ENCODE measurements at regions not wholly inside any gene's neighbourhood (a gene's known extent, or its start where the extent isn't known, plus 50 kb on each side); places are given as distances from the start of the nearest gene placed in this dataset.
"Not testable (repeated sequence)": the region's sequence is repeated elsewhere in the genome, so short reads cannot be mapped to it uniquely, and the experiment has no call there.

DNA sequence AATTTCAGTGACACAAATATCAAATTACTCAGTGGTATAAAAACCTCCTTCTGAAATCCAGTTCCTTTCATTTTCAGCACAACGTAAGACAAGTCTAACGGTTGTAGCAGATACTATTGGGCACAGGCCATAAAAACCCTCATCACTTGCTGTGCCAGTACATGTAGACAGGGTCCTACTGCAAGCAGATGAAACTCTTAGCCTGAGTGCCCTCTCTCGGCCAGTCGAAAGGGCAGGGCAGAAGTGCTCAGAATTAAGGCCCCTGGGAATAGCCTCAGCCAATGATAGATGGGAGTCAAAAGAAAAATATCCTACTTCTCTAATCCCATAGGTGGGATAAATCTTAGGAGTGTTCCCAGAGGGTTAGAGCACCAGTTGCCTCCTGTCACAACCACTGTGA lies 168.5 kb upstream of the FER start:
- DNase-seq: no peak

DNA sequence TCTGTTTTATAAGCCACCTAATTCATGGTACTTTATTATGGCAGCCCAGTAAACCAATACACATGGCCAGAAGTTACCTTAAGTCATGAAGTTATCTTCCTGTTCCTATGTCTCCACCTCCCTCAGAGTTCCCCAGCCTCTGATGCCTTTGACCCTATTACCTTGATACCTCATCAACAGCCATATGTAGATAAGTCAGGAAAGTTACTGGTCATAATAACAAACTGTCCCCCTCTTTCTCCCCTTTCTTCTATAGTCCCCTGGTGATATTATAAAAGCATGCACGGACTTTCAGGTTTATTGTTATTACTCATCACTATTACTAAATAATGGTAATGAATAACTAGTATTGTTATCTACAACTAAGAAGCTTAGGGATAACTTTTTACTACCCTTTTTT lies 168.9 kb upstream of the FER start:
- no peak for DNase-seq

DNA sequence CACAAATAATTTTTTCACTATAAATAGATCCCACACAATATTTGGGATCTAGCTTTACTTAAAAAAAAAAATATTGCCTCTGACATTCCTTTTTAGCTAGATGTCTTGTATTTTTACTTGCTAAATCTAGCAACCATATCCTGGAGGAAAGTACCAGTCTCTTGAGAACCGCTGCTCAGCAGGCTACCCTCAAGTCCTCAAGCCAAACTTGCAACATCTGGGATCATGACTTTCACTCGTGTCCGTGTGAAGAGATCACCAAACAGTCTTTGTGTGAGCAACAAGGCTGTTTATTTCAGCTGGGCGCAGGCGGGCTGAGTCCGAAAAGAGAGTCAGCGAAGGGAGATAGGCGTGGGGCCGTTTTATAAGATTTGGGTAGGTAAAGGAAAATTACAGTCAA lies 180.3 kb upstream of the FER start:
- no peak for DNase-seq

DNA sequence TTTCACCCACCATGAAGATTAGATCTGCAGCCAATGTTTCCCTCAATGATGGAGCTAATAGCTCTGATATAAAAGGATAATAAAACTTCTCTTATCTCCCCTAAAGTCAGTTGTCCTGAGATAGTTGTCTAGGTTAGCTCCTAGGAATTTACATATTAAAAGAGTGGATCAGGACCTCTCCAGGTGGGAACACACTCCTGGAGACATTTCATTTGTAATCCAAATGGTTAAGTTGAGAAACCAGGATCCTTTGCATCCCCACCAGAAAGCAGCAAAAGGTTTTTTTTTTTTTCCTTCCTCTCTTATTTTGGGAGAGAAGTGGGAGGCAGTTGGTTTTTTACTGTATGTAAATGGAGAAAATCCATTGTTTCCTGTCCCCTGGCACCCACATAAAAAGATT lies 182.5 kb upstream of the FBXL17 start:
- DNase-seq: no peak

DNA sequence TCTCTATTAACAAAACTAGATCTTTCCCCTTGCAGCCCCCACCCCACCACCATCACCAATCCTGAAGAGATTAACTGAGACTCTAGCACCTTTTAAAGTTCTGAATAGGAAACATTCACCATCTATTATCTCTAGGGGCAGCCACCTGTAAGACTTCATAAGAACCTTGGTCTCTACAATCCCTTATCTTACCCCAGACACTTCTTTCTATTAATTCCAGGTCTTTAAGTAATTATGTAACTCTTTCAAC lies 180.2 kb upstream of the FBXL17 start:
- no peak for DNase-seq

DNA sequence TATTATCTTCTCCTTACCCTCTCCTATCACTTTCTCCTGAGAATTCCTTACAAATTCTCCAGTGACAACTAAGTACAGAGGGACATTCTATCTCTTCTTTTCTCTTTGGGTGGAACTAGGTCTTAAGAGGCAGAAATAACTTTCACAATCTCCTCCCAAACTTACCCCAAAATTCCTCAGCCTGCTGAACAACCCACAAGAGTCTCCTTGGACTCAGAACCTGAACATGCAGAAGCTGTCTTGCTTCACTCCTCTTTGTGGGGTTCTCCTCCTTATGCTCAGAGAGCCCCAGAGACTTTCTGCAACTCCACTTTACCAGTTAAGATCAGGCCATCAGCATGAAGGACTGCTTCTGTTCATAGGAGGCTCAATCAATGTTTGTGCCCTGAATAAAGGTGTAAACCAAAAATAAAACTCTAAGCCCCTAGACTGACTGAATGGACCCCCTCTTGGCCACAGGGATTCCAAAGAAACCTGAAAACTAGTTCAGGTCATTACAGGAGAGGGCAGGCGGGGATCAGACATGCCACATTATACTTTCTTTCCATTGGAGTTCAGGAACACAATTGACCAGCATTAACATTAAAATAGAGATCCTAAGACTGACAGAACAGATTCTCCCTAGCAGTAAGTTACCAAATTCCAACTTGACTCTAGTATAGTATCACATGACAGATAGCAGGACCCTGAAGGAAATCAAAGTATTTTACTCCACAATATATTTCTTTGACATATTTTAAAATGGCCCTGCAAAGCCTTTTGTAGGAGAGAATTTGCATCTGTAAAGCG lies 179.7 kb upstream of the FBXL17 start:
- no peak for DNase-seq

DNA sequence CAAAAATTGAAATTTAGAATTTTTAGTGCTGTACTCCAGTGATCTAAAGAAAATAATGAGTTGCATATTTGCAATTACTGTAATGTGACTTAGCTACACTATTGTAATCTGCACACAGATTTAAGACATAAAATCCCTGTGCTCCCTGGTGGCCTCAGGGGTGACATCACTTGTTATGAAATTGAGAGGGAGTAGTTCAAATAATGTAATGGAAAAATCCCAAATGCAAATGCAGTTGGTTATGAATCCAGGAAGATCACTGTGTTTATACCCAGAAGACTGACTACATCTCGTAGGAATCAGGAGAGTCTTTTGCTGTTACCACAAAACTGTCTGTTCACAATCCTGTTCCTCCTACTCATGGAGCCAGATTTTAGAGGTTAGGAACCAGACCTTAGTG lies 178.7 kb upstream of the FBXL17 start:
- DNase-seq: no peak

DNA sequence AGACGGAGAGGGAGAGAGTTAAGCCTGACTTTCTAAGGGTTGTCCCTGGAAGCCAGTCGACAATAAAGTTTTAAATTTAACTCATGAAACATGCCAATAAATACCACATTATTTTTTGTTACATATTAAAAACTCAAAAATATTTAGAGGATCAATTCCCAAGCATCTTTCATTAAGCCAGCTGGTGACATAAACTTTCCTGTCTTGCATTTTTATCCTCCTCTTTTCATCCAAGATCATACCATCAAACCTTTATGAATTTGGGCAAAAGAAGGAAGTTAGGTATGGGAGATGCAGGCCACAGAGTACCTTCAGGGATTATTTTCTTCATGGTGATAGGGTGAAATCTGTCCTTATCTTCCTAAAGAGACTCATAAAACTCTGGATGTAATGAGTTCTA lies 178.3 kb upstream of the FBXL17 start:
- DNase-seq: no peak

DNA sequence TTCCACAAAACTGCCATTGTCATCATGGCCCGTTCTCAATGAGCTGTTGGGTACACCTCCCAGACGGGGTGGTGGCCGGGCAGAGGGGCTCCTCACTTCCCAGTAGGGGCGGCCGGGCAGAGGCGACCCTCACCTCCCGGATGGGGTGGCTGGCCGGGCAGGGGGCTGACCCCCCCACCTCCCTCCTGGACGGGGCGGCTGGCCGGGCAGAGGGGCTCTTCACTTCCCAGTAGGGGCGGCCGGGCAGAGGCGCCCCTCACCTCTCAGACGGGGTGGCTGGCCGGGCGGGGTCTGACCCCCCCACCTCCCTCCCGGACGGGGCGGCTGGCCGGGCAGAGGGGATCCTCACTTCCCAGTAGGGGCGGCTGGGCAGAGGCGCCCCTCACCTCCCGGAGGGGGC lies 176.9 kb upstream of the FBXL17 start:
- DNase-seq: not testable (repeated sequence)

DNA sequence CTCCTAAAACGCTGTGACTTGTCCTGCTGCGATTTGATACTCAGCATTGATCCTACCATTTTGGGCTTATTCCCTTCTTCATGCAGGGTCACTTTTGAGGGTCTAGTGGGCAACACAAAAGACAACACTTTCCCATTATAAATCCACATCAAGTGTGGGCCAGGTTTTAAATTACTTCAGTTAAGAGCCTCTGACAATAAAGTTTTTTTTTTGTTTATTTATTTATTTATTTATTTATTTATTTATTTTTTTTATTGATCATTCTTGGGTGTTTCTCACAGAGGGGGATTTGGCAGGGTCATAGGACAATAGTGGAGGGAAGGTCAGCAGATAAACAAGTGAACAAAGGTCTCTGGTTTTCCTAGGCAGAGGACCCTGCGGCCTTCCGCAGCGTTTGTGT lies 176.2 kb upstream of the FBXL17 start:
- not testable (repeated sequence) for DNase-seq

DNA sequence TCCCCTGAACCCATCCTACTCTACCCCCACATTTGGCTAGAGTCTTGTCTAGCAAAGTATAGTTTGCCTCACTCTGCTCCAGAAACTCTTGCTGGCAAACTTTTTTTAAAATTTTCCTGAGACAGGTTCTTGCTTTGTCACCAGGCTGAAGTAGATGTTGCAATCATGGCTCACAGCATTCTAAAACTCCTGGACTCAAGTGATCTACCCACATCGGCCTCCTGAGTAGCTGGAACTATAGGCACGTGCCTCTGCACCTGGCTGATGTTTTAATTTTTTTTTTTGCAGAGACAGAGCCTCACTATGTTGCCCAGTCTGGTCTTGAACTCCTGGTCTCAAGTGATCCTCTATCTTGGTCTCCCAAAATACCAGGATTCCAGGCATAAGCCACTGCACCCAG lies 175.8 kb upstream of the FBXL17 start:
- no peak for DNase-seq

DNA sequence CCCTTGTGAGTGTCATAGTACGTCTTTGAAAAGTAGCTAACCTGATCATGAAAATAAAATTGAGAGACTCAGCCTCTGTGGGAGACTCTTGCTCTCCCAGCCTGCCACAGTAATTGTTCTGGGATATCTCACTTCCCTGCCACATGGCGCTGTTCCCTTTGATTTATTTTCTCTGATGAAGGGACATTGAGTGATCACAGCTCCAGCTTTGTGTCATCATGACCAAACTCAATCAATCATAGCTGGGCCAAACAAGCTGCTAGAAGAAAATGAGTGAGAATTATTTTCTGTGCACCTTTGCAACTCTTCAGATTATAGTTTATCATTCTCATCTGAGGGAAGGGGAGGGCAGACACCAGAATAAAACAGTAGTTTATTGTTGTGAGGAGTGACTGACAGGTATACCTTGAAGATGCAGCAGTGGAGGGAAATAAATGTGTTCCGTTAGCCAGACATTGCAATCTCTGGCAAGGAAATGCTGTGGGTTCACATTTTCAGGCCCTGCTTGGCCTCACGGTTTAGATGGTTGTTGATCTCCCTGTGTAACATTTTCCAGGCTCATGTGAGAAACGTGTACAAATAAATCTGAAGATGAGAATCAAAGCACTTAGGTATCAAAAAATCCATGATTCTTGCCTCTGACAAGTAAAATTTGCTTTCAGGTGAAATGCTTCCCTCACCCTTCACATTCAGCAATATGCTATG lies 174.7 kb upstream of the FBXL17 start:
- no peak for DNase-seq

DNA sequence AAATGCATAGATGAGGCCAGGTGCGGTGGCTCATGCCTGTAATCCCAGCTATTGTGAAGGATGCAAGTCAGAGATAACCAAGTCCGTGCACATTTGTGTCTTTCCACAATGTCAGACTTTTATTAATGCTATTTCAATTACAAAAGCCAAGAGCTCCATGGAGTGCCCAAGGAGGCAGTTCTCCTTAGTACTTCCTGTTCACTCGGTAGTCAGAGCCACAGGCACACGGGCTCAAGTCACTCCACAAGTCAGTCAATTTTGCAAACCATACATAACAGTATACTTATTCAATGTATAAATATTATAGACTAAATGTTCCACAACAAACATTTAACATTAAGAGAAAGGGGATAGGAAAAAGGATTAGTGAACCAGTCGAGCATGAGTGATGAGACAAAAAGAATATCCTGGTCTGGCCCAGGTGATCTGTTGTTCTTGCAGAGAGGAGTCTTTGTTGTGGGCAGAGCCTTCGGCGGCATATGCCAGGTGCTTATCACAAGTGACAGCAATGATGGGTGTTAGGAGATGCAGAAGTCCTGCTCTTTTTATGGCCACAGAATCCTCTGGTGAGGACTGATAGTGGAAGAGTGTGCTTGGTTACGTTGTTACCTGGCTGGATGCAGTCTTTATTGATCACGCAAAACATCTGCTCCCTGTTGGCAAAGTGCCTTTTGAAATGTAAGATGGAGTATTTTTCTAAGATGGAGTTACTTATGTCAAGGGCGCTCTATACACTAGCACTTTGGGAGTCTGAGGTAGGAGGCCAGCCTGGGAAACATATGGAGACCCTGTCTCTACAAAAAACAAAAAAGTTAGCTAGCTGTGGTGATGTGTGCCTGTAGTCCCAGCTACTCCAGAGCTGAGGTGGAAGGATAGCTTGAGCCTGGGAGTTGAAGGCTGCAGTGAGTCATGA lies 167.0 kb upstream of the FBXL17 start:
- no peak for DNase-seq

DNA sequence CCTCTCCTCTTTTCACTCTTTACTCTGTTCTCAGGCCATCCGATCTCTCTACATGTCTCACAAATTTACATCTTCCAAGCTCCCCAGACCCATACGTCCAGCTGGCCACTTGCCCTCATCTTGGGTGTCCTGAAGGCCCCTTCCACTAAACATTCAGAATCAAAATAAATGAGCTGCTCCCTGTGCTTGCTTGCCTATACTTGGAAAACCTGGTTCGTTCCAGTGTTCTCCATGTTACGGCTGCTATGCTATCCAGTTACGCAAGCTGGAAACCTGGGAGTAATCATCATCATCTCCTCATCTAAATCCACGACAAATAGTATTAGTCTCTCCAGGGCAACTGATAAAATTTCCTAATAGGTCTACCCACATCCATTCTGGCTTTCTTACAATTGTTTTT lies 165.0 kb upstream of the FBXL17 start:
- DNase-seq: no peak

DNA sequence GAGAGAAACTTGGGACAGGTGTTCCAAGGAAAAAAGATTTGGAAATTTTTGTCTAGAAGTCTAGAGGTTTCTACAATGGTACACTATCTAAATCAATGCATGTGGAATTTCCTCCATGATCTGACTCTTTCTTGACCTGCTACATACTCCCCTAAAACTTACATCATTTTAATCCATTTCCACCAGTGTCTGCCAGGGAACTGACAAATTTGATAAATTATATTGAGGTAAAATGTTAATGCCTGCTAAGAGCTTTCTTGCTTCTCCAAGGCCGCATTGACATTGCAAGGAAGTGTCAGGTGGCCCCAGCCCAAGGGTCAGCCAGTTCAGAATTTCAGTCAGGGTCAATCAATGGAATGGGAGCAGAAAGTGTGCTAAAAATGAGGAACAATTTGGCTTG lies 163.4 kb upstream of the FBXL17 start:
- no peak for DNase-seq

DNA sequence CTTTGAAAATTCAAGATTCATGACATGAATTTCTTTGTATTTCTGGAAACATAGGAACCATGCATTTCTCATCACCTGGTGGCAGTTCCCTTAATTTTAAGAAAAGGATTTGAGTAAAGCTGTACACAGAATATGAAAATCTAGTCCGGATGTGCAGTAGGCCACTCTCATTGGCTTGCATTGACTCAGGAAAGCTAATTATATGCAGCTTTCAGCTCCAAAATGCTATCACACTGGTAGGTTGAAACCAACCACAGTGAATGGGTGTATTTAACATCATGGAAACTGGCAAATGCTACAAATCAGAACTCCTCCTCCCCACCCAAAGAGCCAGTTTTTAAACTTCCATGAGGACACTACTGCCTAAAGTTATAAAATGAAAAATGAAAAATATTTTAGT lies 161.6 kb upstream of the FBXL17 start:
- no peak for DNase-seq

DNA sequence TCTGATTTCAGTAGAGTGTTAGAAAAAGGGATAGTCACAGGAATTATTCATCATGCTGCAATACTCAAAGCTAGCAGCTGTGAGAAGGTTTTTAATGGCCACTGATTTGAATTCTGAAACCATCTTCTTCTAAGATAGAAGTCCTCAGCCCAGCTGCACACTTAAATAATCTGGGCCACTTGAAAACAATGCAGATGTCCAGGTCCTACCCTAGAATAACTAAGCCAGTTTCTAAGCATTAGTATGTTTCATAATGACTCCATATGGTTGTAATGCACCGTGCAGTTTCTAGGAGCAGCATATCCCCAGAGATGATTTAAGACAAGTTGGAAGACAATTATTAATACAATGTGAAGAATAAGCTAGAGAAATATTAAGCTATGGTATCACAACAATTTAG lies 159.9 kb upstream of the FBXL17 start:
- DNase-seq: no peak

DNA sequence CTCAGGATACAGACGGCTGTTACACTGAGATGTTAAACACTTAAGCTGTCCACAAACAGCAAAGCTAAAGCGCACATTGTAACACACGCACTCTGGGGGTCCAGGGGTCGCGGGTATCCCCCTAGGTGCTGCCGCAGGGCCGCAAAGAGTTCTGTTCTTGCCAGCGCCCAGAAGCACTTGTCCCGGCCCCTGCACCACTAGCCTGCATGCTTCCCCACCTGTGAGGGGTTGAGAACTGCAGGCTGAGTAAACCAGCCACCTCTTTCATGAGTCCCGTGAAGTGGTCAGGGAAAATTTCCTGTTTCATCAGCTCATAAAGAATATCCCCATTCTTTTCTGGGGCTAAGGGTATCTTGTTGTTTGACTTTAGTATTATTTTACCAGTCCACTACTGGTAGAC lies 154.4 kb upstream of the FBXL17 start:
- no peak for DNase-seq

DNA sequence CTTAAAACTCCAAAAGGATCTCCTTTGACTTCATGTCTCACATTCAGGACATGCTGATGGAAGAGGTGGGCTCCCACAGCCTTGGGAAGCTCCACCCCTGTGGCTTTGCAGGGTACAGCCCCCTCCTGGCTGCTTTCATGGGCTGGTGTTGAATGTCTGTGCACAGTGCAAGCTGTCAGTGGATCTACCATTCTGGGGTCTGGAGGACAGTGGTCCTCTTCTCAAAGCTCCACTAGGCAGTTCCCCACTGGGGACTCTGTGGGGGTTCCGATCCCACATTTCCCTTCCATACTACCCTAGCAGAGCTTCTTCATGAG lies 150.2 kb upstream of the FBXL17 start:
- DNase-seq: not testable (repeated sequence)

DNA sequence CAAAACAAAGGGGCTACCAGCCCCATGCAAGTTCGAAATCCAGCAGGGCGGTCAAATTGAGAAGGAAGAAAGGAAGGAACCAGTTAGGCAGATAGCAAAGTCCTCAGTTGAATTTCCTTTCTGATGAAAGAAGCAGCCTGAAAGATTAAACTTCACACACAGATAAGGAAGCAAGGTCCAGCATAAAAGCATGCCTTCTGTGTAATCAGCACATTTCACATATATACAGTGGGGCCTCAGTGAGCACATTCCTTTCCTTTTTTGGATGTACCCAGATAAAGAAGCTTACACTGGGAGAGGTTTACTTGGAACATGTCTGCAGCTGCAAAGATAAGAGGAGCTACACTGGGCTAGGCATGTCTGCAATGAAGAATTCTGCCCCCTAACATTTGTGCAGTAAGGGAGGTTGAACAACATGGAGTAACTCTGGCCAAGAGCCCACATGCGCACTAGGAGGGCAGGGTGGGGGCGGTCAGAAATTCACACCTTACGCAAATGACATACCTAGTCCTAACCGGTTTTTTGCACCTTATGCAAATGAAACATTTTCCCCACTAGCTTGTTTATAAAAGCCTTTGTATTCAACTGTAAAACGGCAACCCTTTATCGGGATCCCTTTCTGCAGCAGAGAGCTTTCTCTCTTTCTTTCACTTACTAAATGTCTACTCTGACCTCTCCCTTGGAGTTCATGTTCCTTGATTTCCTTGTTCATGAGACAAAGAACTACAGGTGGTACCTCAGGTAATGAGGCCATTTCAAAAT lies 149.7 kb upstream of the FBXL17 start:
- DNase-seq: no peak

DNA sequence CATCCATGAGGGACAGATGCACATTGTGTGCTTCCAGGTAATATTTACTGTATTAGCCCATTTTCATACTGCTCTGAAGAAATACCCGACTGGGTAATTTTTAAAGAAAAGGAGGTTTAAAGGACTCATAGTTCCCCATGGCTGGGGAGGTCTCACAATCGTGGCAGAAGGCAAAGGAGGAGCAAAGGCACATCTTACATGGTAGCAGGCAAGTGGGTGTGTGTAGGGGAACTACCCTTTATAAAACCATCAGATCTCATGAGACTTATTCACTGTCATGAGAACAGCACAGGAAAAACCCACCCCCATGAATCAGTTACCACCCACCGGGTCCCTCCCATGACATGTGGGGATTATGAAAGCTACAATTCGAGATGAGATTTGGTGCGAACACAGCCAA lies 148.8 kb upstream of the FBXL17 start:
- no peak for DNase-seq

DNA sequence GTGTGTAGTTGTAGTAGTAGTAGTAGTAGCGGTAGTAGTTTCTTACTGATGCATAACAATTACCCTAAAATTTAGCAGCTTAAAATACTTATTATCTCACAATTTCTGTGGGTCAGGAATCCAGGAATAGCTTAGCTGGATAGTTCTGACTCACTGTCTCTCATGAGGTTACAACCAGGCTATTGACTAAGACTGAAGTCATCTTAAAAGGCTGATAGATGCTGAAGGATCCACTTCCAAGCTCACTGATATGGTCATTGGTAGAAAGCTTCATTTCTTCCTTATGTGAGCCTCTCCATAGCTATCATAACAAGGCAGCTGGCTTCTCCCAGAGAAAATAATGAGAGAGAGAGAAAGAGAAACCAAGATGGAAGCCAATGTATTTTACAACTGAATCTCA lies 147.5 kb upstream of the FBXL17 start:
- DNase-seq: no peak

DNA sequence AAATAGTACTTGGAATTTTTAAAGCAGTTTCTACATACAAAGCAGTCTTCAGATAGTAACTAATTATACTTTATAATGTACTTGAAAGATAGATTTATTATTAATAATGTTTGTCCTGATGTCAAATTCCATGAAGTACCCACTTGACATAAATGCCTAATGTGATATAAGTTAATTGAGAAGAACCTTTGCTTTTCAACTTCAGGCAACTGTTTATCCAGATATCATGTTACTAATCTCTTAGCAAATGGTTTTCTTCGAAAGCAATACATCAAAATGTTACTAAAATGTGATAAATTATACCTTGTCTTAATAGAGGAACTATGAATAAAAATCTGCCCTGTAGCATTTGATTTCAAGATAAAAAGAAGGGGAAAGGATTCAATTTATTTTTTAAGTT lies 146.8 kb upstream of the FBXL17 start:
- no peak for DNase-seq

DNA sequence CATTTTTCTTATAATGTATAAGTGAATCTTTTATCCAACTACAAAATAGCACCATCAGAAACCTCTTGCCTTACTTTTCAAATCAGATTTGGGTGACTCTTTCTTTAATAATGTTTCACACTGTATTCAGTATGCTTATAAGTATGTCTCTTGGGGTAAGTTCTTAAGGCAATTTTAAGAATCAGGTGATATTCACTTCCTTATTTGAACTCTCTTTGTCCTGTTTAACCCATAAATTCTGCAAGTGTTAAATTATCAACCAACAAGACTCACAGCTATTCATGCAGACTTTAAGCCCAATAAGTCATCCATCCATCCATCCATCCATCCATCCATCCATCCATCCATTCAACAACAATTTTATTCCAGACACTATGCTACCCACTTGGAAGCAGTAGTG lies 142.7 kb upstream of the FBXL17 start:
- DNase-seq: no peak

Data from NK-92 treated with Interleukin-12 subunit alpha and Interleukin-12 subunit beta, amount 100 ng/mL, for 24 hours (cell line).